GM19455 (cell line): ENCODE measurements at regions not wholly inside any gene's neighbourhood (a gene's known extent, or its start where the extent isn't known, plus 50 kb on each side); places are given as distances from the start of the nearest gene placed in this dataset.
"Not testable (repeated sequence)": the region's sequence is repeated elsewhere in the genome, so short reads cannot be mapped to it uniquely, and the experiment has no call there.

ENCODE experiments used
- ATAC-seq: cut with Tn5 transposase; IDR thresholded peaks from one replicate; pipeline ENCODE4 v1.9.1; 2021; ENCODE audit not compliant: unreplicated experiment

DNA sequence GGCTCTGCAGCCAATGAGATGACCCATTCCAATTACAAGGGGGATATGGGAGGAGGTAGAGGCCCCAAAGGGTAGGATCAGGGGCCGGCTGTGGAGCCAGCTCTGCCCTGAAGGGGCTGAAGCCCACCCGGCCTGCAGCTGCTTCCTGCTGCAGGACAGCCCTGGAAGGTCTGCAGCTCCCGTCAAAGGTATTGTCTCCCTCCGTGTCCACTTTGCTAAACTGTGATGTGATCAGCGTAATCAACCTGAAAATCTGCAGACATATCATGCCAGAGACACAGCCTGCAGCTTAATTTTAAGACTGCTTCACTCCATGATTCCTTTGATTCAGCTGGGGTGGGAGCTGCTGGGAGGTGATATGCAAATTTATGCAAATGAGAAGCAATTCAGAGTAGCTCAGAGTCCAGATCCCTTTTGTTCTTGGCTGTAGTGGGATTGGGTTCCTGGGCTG lies 90.7 kb downstream of the GADD45G start:
- no peak for ATAC-seq

DNA sequence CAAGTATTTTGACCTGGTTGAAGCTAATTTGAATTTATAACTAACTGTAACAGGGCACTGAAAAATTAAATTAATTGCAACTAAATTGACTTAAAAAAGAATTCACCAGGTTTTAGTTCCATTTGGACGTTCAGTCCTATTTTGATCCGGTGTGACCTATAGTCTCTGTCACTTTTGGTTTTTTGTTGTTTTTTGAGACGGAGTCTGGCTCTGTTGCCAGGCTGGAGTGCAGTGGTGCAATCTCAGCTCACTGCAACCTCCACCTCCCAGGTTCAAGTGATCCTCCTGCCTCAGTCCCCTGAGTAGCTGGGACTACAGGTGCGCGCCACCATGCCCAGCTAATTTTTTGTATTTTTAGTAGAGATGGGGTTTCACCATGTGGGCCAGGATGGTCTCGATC lies 91.2 kb downstream of the GADD45G start:
- not testable (repeated sequence) for ATAC-seq

DNA sequence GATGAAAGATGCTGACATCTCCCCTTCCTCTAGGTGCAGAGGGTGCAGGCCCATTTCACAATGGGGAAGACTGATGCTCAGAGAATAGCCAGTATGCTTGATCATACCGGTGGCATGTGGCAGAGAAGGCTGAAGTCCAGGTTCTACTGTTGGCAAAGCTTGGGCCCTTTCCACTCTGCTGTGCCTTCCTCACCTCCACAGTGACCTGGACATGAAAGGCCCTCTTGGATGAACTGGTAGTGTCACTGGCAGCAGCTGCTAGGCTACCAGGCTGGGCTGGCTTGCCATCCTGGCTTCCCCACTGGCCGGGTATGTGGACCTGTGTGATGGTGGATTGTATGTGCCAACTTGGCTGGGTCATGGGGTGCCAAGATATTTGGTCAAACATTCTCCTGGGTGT lies 92.0 kb downstream of the GADD45G start:
- no peak for ATAC-seq

DNA sequence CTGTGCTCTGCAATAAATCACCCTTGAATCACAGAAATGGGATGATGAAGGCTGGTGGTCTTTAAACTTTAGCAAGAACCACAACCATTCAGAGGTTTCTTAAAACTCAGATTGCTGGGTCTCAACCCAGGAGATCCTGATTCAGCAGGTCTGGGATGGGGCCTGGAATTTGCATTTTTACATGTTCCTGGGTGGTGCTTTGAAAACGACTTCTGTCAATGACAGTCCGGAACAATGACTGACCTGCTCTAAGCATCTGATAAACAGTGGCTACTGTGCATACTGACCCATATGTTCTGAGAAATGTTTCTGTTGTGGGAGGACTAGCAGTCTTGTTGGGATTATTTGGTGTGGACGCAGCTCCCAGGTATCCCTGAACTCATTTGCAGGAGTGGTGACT lies 92.7 kb downstream of the GADD45G start:
- no peak for ATAC-seq

DNA sequence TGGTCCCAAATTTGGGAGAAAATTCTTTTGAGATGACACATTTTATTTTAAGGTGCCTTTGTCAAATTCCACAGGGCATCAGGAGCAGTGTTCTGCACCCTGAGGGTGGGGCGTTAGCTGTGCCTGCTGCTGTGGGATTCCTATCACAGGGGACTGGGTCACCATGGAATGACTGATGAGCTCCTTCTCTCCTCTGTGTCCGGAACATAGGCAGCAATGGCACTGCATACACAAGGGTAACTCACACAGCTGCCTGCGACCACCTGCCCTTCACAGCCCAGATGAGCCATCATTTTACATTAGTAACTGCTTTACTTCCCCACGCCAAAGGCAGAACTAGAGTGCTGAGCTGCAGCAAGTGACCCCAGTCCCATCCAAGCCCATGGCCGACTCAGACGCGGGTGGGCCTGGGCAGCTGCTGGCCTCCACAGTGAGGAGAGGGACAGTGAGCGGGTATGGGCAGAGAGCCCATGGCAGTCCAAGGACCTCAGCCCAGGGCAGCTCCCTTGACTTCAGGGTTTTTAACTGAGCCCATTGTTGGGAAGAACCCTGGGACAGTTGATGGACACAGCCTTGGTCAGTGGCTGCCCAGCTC lies 93.7 kb downstream of the GADD45G start:
- ATAC-seq, result no peak

DNA sequence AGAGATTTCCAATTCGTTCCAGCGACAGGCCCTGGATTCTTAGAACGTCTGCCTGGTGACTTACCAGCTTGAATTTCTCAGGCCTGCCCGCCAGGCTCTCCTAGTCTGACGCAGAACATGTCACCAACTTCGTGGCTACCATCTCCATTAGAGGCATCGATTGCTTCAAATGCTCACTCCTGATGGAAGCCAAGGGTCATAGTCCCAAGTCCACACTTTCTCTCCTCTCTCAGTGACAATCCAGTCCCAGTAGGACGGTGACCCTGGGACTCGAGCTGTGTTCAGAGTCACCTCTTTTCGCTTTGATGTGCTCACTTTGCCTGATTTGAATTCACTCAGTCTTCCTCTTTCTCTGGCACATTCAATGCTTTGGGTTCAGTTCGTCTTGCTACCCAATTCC lies 94.8 kb downstream of the GADD45G start:
- no peak for ATAC-seq

DNA sequence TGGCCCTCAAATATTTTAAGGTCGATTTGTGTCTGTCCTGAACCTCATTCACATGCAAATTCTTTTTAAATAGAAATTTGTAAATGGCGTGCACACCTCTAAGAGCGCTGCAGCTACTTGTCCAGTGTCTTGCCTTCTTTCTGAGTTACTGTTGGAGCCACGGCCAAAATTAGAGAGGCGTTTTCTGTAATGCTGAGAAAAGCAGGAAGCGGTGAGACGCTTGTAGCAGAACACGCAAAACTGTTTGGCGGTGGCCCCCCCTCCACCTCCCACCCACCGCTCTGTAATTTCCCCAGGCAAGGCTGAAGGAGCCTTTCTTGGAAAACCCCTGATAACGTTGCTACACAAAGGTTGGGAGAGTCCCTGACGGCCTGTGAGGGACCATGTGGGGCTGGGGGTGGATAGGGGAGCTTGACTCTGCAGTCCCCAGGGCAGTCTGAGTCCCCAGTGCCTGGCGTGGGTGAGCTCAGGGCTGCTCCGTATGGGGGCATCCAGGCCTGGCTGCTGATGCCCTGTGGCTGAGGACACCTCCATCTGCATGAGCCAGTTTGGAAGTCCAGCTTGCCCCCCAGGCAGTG lies 96.5 kb downstream of the GADD45G start:
- peak; percentile 72 for ATAC-seq

DNA sequence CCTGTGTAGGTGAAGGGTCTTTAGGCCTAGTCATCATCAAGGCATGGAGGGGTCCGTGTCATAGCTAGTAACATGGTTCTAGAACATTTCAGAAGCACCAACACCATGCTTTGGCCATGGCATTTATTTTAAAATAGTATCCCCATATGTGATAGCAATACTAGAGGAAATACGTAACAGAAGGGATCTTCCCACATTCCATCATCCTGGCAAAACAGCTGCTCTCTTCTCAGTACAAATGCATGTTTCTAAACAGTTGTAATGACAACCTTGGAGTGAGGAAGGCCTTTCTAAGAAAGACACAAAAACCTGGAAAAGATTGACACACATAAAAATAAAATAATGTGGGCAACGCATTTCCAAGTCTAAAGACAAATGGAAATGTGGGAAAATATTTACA lies 97.6 kb downstream of the GADD45G start:
- ATAC-seq, result no peak

DNA sequence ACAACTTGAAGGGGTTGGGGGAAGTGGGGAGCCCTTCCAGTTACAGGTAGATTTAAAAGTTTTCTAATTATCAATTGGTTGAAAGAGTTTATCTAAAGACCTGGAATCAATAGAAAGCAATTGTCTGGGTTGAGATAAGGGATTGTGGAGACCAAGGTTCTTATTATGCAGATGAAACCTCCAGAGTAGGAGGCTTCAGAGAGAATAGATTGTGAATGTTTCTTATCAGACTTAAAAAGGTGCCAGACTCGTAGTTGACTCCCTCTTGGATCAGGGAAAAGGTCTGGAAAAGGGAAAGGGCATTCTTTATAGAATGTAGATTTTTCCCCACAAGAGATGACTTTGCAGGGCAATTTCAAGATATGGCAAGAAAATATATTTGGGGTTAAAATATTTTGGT lies 100.8 kb downstream of the GADD45G start:
- ATAC-seq, result no peak

DNA sequence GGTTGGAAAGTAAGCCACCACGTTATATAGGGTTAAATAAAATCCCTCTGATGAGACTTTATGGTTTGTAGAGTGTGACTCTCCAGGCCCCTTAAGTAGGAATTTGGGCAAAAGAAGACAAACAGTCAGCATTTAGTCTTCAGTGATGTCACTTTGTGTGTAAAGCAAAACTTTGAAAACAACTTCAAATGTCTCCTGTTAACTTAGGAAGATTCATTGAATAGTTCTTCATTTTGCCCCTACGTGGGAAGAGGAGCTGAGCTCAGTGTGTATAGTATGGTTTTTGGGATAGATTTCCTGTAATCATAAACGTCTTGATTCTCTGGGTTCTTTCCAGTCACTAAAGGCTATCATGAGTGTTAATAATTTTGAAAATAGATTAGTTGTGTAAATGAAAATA lies 101.3 kb downstream of the GADD45G start:
- ATAC-seq, result no peak

DNA sequence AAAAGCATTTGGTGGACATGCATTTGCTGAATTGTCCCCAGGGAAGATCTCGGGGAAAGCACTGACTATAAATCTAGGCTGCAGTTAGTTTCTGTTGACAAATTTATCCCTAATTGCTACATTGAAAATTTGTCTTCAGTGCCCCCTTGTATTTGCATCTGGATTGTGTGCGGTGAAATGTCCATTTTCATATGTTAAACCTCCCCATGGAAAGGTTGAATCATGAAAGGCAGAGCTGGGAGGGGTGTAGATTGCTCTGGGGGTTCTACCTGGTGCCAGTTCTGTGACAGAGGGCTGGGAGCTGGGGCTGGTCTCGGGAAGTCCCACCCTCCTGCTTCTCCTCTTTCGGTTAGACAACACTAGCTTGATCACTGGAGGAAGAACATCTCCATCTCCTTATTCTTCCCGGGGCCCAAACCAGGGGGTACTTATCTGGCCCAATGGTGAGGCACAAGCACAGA lies 101.9 kb downstream of the GADD45G start:
- no peak for ATAC-seq

DNA sequence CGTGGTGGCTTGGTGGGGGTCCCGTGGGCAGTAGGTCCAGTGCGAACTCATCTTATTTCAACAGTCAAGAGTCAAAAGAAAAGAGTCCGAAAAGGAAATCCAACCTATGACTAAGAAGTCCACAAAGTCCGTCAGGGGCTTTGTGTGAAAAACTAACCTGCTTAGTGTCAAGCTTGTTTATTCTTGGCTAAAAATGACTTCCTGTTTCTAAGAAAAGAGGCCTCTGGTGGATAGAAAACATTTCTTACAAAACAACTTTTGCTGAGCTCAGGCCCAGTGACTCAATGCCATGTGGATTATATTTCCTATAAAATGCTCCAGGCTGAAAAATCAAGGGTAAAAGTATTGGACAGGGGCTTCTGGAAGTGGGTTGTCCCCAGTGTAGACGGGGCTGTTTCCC lies 105.9 kb downstream of the GADD45G start:
- no peak for ATAC-seq

DNA sequence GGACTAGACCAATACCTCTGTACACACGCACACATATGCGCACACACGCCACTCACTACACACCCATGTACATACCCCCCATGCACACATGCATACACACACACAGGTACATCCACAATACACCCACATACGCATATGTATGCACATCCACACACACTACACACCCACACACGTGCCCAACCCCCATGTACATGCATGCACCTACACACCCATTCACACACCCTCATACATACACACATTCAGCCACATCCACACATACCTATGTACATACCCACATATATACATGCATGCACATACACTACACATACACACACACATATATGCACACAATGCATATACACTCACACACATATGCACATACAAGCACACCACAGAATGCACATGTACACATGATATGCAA lies 107.1 kb downstream of the GADD45G start:
- ATAC-seq, result no peak

DNA sequence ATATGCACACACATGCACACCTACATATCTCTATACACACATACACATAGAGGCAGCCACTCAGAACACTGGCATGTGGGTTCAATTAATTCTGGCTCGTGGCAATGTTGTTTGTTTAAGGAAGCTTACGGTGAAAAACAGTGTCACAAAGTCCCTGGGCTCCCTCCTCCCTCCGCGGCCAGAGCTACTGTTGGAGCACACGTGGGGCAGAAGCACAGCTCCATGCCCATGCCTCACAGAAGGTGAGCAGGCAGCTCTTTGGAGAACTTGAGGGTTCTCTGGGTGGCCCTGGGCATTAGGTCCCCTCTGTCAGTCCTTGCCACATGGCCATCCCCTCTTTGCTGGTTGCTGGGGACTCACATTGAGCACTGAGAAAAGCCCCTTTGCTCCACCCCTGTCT lies 107.5 kb downstream of the GADD45G start:
- no peak for ATAC-seq

DNA sequence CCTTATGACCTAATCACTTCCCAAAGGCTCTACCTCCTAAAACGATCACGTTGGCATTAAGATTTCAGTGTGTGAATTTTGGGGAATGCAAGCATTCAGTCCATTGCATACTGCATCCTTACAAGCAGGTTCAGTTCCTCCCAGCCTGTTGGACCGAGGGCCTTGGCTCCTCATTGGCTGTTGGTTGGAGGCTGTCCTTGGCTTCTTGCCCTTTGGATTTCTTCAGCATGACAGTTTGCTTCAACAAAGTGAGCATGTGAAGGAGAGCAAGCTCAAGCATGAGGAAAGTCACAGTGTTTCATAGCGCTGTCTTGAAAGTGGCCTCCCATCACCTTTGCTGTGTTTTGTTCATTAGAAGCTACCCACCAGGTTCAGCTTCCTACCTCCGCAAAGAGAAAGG lies 109.5 kb downstream of the GADD45G start:
- ATAC-seq, result no peak

DNA sequence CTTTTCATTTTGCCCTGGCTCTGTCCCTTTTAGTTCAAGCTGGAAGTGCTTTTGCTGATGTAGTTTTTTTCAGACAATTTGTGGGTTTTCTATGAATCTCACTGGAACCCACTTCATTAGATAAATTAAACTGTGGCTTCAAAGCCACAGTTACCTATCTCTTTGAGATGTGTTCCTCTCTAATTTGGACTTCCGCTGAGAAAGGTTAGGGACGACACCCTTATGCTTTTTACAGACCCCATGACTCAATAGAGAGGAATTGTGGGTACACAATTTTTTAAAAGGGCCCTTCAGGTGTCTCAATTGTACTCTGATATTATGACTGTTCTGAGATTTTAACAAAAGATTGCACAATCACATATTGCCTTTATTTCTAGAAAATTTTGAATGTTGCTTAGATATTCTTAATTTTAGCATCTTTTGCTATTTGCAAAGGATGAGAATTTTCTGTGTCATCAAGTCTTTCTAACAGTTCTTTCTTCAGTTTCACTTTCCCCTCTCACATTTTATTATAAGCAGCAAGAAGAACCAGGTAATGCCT lies 110.6 kb downstream of the GADD45G start:
- no peak for ATAC-seq

DNA sequence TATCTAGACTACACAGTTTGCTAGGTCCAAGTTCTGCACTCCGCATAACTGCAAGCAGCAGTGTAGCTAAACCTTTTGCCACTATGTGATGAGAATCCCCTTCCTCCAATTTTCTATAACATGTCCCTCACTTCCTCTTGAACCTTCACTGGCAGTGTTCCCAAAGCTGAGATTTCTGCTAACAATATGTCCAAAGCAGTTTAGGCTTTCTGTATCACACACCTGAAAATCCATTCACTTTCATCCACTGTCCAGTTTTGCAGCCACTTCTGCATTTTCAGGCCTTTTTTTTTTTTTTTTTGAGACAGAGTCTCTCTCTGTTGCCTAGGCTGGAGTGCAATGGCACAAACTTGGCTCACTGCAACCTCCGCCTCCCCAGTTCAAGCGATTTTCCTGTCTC lies 111.1 kb downstream of the GADD45G start:
- ATAC-seq, result no peak

DNA sequence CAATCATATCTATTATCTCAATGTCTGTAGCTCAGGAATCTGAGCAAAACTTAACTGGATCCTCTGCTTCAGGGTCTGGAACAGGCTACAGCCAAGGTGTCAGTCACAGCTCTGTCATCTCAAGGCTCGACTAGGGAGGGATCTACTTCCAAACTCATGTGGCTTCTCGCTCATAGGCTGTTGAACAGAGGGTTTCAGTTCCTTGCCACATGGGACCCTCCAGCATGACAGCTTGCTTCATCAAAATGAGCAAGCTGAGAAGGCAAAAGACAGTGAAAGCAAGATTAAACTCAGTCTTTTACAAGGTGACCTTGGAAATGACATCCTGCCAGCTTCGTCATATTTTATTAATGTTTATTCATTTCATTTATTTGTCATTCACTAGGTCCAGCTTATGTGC lies 111.7 kb downstream of the GADD45G start:
- no peak for ATAC-seq

DNA sequence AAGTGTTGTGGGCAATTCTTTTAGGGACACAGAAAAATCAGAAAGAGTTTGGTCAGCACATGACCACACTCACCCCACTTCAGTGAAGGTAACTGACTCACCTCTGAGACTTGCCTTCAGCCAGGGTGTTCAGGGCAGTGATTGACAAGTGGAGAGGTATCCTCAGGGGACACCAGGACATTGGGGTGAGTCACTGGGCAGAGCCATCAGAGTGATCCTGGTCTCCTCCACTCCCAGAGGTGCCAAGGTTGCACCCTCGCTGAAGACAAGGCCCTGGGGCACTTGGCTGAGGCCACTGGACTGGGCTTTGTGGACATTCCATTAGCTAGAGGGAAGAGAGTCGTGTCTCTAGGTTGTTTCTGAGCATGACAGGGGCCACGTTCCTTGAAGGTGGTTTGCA lies 113.4 kb downstream of the GADD45G start:
- no peak for ATAC-seq

DNA sequence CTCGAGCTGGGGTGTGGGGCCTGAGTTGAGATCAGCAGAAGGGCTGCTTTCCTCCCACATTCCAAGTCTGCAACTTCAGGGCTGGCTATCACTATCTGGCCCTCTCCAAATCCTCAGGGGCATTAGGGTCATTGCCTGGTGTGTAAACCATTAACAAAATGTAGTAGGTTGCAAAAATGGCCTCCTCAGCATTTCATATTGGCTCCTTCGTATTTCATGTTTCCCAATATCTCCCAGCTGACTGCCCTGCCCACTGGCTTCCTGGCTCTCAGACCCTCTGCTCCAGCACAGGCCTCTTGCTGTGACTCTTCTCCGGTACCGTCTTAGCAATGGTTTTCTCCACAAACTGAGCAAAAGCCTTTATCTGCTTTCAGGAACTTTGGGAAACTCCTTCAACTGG lies 113.8 kb downstream of the GADD45G start:
- ATAC-seq, result no peak

DNA sequence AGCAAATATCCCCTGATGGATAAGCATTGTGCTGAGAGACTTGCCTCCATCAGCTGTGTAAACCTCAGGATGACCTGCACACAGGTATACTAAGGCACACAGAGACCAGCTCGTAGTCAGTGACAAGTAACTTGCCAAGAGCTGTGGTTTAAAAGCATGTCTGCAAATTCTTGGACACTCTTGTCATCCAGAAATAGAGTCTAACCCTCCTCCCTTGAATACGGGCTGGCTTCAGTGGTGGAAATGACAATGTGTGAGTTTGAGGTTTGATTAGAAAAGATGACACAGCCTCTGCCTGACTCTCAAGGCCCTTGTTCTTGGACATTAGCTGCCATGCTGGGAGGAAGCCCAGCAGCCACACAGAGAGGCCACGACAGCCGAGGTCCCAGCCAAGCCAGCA lies 114.4 kb downstream of the GADD45G start:
- no peak for ATAC-seq

DNA sequence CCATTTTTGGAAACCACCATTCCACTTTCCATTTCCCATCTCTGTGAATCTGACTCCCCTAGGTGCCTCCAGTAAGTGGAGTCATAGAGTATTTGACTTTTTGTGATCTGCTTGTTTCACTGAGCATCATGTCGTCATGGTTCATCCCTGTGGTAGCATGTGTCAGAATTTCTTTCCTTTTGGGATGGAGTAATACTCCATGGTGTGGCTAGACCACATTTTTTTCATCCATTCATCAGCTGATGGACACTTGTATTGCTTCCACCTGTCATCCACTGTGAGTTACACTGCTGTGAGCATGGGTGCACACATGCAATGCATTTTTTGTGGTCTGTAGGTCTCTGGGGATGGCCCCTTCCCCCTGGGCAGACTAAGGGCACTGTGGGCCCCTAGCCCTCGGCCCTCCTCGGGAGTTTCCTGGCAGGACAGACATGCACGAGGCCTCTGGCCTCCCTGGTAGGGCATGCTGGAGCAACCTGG lies 115.9 kb downstream of the GADD45G start:
- no peak for ATAC-seq
